ENCODE measurements at regions not wholly inside any gene's neighbourhood (a gene's known extent, or its start where the extent isn't known, plus 50 kb on each side); places are given as distances from the start of the nearest gene placed in this dataset.

GRCh38 chr3:102269406-102269805 is 165.4 kb upstream of the ZPLD1 start:
- no peak overlapping the region for H3K14ac ChIP-seq (ENCODE audit: low read length in 2 of 2)
- H4K91ac ChIP-seq (ENCODE audit: low read length), result no peak overlapping the region
- DNase-seq, result no peak
- H3K18ac ChIP-seq (ENCODE audit: low read depth in 1 of 2, low read length in 2 of 2), result no peak overlapping the region
- no peak overlapping the region for H3K4me2 ChIP-seq (ENCODE audit: low read length, poor library complexity, severe bottlenecking)
- H3K79me1 ChIP-seq (replicated peaks; ENCODE audit: low read length, poor library complexity, severe bottlenecking), result no peaks in the 10 kb centered on the region
- H2BK15ac ChIP-seq (ENCODE audit: low read depth, poor library complexity, severe bottlenecking), result no peak overlapping the region
- no peak overlapping the region for H4K8ac ChIP-seq (ENCODE audit: low read length)
- no peak overlapping the region for H3K4ac ChIP-seq (ENCODE audit: low read depth in 1 of 2, low read length in 2 of 2)
- H3K36me3 ChIP-seq (ENCODE audit: control insufficient read depth in 1 of 2, insufficient read depth in 2 of 2, low read depth in 1 of 2, low read length in 2 of 2), result no peaks in the 10 kb centered on the region
- H2AK5ac ChIP-seq (ENCODE audit: low read length, severe bottlenecking), result no peak overlapping the region
- peaks cover 0 to 3% of the 10 kb centered on the region in 2 experiments for H3K27me3 ChIP-seq (ENCODE audit: control insufficient read depth in 1 of 2, insufficient read depth in 1 of 2, low read length in 2 of 2)
- no peaks in the 10 kb centered on the region for H3K4me1 ChIP-seq (ENCODE audit: control insufficient read depth, insufficient read depth, low read depth, low read length)
- H3K4me3 ChIP-seq (ENCODE audit: insufficient read depth in 1 of 2, low read depth in 1 of 2, low read length in 2 of 2), result no peak overlapping the region
- H3K23ac ChIP-seq (ENCODE audit: low read length in 2 of 2), result no peak overlapping the region
- no peak overlapping the region for H2BK12ac ChIP-seq (ENCODE audit: low read length in 2 of 2)
- H3K9ac ChIP-seq (ENCODE audit: low read length), result no peak overlapping the region
- H3K27ac ChIP-seq (ENCODE audit: low read length, poor library complexity, severe bottlenecking), result no peak overlapping the region
- no peaks in the 10 kb centered on the region for H3K9me3 ChIP-seq (ENCODE audit: control insufficient read depth, low read length)
- no peak overlapping the region for H2AFZ ChIP-seq (ENCODE audit: low read depth, low read length)
- H2BK120ac ChIP-seq (ENCODE audit: low read depth, low read length), result no peak overlapping the region
- no peak overlapping the region for H2BK5ac ChIP-seq (ENCODE audit: low read depth, low read length, poor library complexity, severe bottlenecking)

GRCh38 chr3:102290241-102290640 is 144.6 kb upstream of the ZPLD1 start:
- H3K23ac ChIP-seq (ENCODE audit: low read length in 2 of 2), result no peak overlapping the region
- no peaks in the 10 kb centered on the region for H3K79me1 ChIP-seq (replicated peaks; ENCODE audit: low read length, poor library complexity, severe bottlenecking)
- H3K4me2 ChIP-seq (ENCODE audit: low read length, poor library complexity, severe bottlenecking), result no peak overlapping the region
- no peaks in the 10 kb centered on the region for H3K36me3 ChIP-seq (ENCODE audit: control insufficient read depth in 1 of 2, insufficient read depth in 2 of 2, low read depth in 1 of 2, low read length in 2 of 2)
- H3K14ac ChIP-seq (ENCODE audit: low read length in 2 of 2), result no peak overlapping the region
- DNase-seq, result no peak
- H3K18ac ChIP-seq (ENCODE audit: low read depth in 1 of 2, low read length in 2 of 2), result no peak overlapping the region
- no peak overlapping the region for H2BK5ac ChIP-seq (ENCODE audit: low read depth, low read length, poor library complexity, severe bottlenecking)
- H2BK120ac ChIP-seq (ENCODE audit: low read depth, low read length), result no peak overlapping the region
- H2BK12ac ChIP-seq (ENCODE audit: low read length in 2 of 2), result no peak overlapping the region
- H2BK15ac ChIP-seq (ENCODE audit: low read depth, poor library complexity, severe bottlenecking), result no peak overlapping the region
- no peak overlapping the region for H3K9ac ChIP-seq (ENCODE audit: low read length)
- no peak overlapping the region for H2AFZ ChIP-seq (ENCODE audit: low read depth, low read length)
- no peaks in the 10 kb centered on the region for H3K4me1 ChIP-seq (ENCODE audit: control insufficient read depth, insufficient read depth, low read depth, low read length)
- no peak overlapping the region for H3K4ac ChIP-seq (ENCODE audit: low read depth in 1 of 2, low read length in 2 of 2)
- no peak overlapping the region for H4K8ac ChIP-seq (ENCODE audit: low read length)
- peaks cover 15% of the 10 kb centered on the region for H3K9me3 ChIP-seq (ENCODE audit: control insufficient read depth, low read length)
- no peak overlapping the region for H4K91ac ChIP-seq (ENCODE audit: low read length)
- no peak overlapping the region for H2AK5ac ChIP-seq (ENCODE audit: low read length, severe bottlenecking)
- no peaks in the 10 kb centered on the region for H3K27me3 ChIP-seq (ENCODE audit: control insufficient read depth in 1 of 2, insufficient read depth in 1 of 2, low read length in 2 of 2)
- H3K4me3 ChIP-seq (ENCODE audit: insufficient read depth in 1 of 2, low read depth in 1 of 2, low read length in 2 of 2), result no peak overlapping the region
- H3K27ac ChIP-seq (ENCODE audit: low read length, poor library complexity, severe bottlenecking), result no peak overlapping the region

GRCh38 chr3:102295756-102296155 is 139.1 kb upstream of the ZPLD1 start:
- no peak overlapping the region for H4K8ac ChIP-seq (ENCODE audit: low read length)

GRCh38 chr3:102297072-102297658 is 137.7 kb upstream of the ZPLD1 start:
- Histone ChIP-seq H3K23ac (ENCODE audit: low read length in 2 of 2) (no peak overlapping the region), H3K4me1 (ENCODE audit: control insufficient read depth, insufficient read depth, low read depth, low read length) (no peaks in the 10 kb centered on the region), H2BK5ac (ENCODE audit: low read depth, low read length, poor library complexity, severe bottlenecking) (no peak overlapping the region), H3K4me2 (ENCODE audit: low read length, poor library complexity, severe bottlenecking) (no peak overlapping the region), H4K8ac (ENCODE audit: low read length) (no peak overlapping the region), H3K27me3 (ENCODE audit: control insufficient read depth in 1 of 2, insufficient read depth in 1 of 2, low read length in 2 of 2) (peaks cover 0 to 3% of the 10 kb centered on the region in 2 experiments), H3K9ac (ENCODE audit: low read length) (no peak overlapping the region), H3K18ac (ENCODE audit: low read depth in 1 of 2, low read length in 2 of 2) (no peak overlapping the region), H3K36me3 (ENCODE audit: control insufficient read depth in 1 of 2, insufficient read depth in 2 of 2, low read depth in 1 of 2, low read length in 2 of 2) (no peaks in the 10 kb centered on the region), H3K4ac (ENCODE audit: low read depth in 1 of 2, low read length in 2 of 2) (no peak overlapping the region), H3K4me3 (ENCODE audit: insufficient read depth in 1 of 2, low read depth in 1 of 2, low read length in 2 of 2) (no peak overlapping the region), H2AFZ (ENCODE audit: low read depth, low read length) (no peak overlapping the region), H3K14ac (ENCODE audit: low read length in 2 of 2) (no peak overlapping the region), H2BK12ac (ENCODE audit: low read length in 2 of 2) (no peak overlapping the region), H3K27ac (ENCODE audit: low read length, poor library complexity, severe bottlenecking) (no peak overlapping the region), H3K9me3 (ENCODE audit: control insufficient read depth, low read length) (no peaks in the 10 kb centered on the region), H2BK15ac (ENCODE audit: low read depth, poor library complexity, severe bottlenecking) (no peak overlapping the region), H3K79me1 (replicated peaks; ENCODE audit: low read length, poor library complexity, severe bottlenecking) (no peaks in the 10 kb centered on the region), H2AK5ac (ENCODE audit: low read length, severe bottlenecking) (no peak overlapping the region), H4K91ac (ENCODE audit: low read length) (no peak overlapping the region), H2BK120ac (ENCODE audit: low read depth, low read length) (no peak overlapping the region)
- 68% methylated on average over 2 of the region's 3 CpGs for WGBS
- no peak for DNase-seq

More at GRCh38 chr3:102295756-102296155, 139.1 kb upstream of the ZPLD1 start:
- H2BK120ac ChIP-seq (ENCODE audit: low read depth, low read length), result no peak overlapping the region
- H2BK15ac ChIP-seq (ENCODE audit: low read depth, poor library complexity, severe bottlenecking), result no peak overlapping the region
- H2BK12ac ChIP-seq (ENCODE audit: low read length in 2 of 2), result no peak overlapping the region
- H3K4me1 ChIP-seq (ENCODE audit: control insufficient read depth, insufficient read depth, low read depth, low read length), result no peaks in the 10 kb centered on the region
- H3K9ac ChIP-seq (ENCODE audit: low read length), result no peak overlapping the region
- peaks cover 0 to 3% of the 10 kb centered on the region in 2 experiments for H3K27me3 ChIP-seq (ENCODE audit: control insufficient read depth in 1 of 2, insufficient read depth in 1 of 2, low read length in 2 of 2)
- no peak overlapping the region for H3K14ac ChIP-seq (ENCODE audit: low read length in 2 of 2)
- no peaks in the 10 kb centered on the region for H3K79me1 ChIP-seq (replicated peaks; ENCODE audit: low read length, poor library complexity, severe bottlenecking)
- no peak for DNase-seq
- no peak overlapping the region for H4K91ac ChIP-seq (ENCODE audit: low read length)
- H2BK5ac ChIP-seq (ENCODE audit: low read depth, low read length, poor library complexity, severe bottlenecking), result no peak overlapping the region
- no peak overlapping the region for H3K4ac ChIP-seq (ENCODE audit: low read depth in 1 of 2, low read length in 2 of 2)
- H3K18ac ChIP-seq (ENCODE audit: low read depth in 1 of 2, low read length in 2 of 2), result no peak overlapping the region
- no peak overlapping the region for H3K23ac ChIP-seq (ENCODE audit: low read length in 2 of 2)
- H3K4me2 ChIP-seq (ENCODE audit: low read length, poor library complexity, severe bottlenecking), result no peak overlapping the region
- H3K9me3 ChIP-seq (ENCODE audit: control insufficient read depth, low read length), result peaks cover 3% of the 10 kb centered on the region
- H2AFZ ChIP-seq (ENCODE audit: low read depth, low read length), result no peak overlapping the region
- H2AK5ac ChIP-seq (ENCODE audit: low read length, severe bottlenecking), result no peak overlapping the region
- no peak overlapping the region for H3K4me3 ChIP-seq (ENCODE audit: insufficient read depth in 1 of 2, low read depth in 1 of 2, low read length in 2 of 2)
- H3K27ac ChIP-seq (ENCODE audit: low read length, poor library complexity, severe bottlenecking), result no peak overlapping the region
- no peaks in the 10 kb centered on the region for H3K36me3 ChIP-seq (ENCODE audit: control insufficient read depth in 1 of 2, insufficient read depth in 2 of 2, low read depth in 1 of 2, low read length in 2 of 2)

Data from mesenchymal stem cell (in vitro differentiated cells and primary cell).